ENCODE measurements at regions not wholly inside any gene's neighbourhood (a gene's known extent, or its start where the extent isn't known, plus 50 kb on each side); places are given as distances from the start of the nearest gene placed in this dataset.
"Not testable (repeated sequence)": the region's sequence is repeated elsewhere in the genome, so short reads cannot be mapped to it uniquely, and the experiment has no call there.

DNA sequence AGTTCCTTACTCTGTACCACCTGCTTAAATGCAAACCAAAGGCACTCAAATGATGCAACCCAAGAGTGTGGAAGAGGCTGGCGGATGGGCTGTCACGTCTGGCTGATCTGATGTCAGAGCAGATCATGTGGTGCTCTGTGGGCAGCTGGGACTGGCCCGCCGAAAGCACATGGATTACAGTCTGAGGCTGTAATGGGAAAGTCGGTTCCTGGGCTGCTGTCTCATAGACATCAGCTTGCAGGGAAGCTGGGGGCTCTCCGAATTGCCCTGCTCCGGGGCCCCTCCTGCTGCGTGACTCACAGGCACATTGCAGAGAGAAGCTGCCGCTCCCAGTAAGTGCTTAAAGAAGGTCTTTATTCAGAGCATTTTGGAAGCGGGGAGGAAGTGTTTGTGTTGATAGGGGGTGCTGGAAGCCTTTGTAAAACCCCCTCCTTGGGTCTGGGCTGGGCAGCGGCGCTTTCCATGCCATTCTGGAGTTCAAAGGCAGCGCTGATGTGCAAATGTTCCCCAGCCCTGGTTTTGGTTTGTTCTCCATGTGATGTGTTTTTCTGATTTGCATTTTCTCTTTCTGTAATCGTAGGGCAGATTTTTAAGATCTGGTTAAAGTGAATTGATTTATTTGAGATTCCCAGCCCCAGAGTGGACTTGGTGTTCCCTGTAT is 181.1 kb downstream of the LARP7 start:
- Mint-ChIP-seq H3K9me3 (no peaks in the 10 kb centered on the region), H3K27ac (peak overlapping the region; percentile 81)

DNA sequence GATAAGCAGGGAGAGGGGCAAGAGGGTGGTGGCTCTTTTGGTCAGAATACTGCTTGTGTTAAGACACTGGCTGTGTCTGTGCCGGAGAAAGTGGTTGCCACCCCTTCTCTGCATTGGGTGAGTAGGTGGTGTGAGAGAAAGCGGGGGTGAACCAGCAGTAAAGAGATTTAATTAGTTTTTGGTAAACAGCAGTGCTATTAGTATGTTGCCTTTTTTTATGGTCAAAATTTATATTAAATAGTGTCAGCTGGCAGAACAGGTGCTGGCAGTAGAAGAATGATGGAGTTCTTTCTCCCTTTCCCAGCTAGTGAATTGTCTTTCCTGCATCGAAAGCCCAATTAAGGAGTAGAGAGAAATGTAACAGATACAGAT is 181.6 kb downstream of the LARP7 start:
- H3K36me3 Mint-ChIP-seq: no peaks in the 10 kb centered on the region
- peak overlapping the region; percentile 81 for H3K27ac Mint-ChIP-seq
- H3K4me3 Mint-ChIP-seq: peak overlapping the region; percentile 81
- no peaks in the 10 kb centered on the region for H3K27me3 Mint-ChIP-seq
- H3K4me1 Mint-ChIP-seq: peaks cover 19% of the 10 kb centered on the region
- peak; percentile 52 for ATAC-seq
- H3K9me3 Mint-ChIP-seq: no peaks in the 10 kb centered on the region

More for the DNA sequence above, 181.1 kb downstream of the LARP7 start:
- H3K4me3 Mint-ChIP-seq: peak overlapping the region; percentile 81
- peak; percentile 89 for ATAC-seq
- H3K4me1 Mint-ChIP-seq: peaks cover 19% of the 10 kb centered on the region
- H3K36me3 Mint-ChIP-seq: no peaks in the 10 kb centered on the region
- no peaks in the 10 kb centered on the region for H3K27me3 Mint-ChIP-seq

DNA sequence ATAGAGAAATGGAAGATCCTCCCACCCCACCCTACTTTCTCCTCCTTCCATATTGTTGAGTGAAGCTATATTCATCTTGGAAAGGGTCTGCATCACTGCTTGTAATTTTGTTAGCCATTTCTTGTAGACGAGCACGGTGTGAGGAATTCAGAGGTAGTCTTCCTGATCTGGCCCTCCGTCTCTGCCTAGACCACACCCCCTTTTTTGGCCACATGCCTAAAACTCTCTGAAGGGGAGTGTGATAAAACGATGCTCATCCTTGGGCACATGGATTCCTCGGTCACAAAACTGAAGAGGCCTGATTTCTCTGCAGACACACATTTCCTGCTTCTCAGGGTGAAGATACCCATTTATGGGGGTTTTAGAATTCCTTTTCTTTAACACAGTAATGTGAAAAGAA is 182.8 kb downstream of the LARP7 start:
- Mint-ChIP-seq H3K36me3 (no peaks in the 10 kb centered on the region), H3K4me3 (no peak overlapping the region), H3K27ac (no peak overlapping the region), H3K9me3 (no peaks in the 10 kb centered on the region), H3K27me3 (no peaks in the 10 kb centered on the region), H3K4me1 (peaks cover 19% of the 10 kb centered on the region)
- no peak for ATAC-seq

DNA sequence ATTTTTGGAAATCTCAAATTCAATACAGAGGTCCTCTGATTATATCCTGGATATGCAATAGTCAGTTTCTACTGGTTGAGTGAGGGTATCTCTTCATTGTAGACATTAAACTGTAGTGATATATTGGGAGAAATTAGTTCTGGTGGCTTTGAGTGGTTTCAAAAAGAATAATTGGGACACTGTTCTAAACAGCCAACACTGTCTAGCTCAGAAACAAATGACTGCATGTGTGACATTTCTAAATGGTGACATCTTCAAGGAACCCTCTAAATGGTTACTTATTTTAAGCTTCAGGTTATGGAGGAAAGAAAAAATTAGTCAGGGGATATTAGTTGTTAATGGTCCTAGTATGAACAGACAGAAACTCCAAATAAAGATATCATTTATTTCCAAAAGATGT is 186.2 kb downstream of the LARP7 start:
- H3K27ac Mint-ChIP-seq: no peak overlapping the region
- no peak overlapping the region for H3K4me3 Mint-ChIP-seq
- H3K27me3 Mint-ChIP-seq: no peaks in the 10 kb centered on the region
- no peaks in the 10 kb centered on the region for H3K9me3 Mint-ChIP-seq
- H3K4me1 Mint-ChIP-seq: peaks cover 12% of the 10 kb centered on the region
- no peak for ATAC-seq
- H3K36me3 Mint-ChIP-seq: no peaks in the 10 kb centered on the region

DNA sequence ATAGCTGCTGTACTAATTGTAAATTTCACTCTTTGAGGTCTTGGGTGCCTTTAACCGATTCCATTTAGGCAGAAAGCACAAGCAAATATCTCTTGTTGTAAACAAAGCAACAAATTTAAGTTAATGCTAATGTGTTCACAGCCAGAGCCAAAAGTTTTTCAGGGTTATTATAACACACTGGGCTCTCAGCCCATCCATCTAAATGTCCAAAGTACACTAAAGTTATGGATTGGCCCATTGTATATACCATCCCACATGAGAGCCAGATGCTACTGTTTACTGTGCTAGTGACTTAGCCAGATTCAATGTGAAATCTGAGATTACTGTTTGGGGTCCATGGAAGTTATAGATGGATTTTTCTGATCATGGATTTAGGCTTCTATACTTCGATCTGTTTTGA is 186.7 kb downstream of the LARP7 start:
- H3K4me1 Mint-ChIP-seq: peaks cover 8% of the 10 kb centered on the region
- no peaks in the 10 kb centered on the region for H3K27me3 Mint-ChIP-seq
- no peak overlapping the region for H3K4me3 Mint-ChIP-seq
- no peak overlapping the region for H3K27ac Mint-ChIP-seq
- H3K9me3 Mint-ChIP-seq: no peaks in the 10 kb centered on the region
- ATAC-seq: no peak
- H3K36me3 Mint-ChIP-seq: no peaks in the 10 kb centered on the region

DNA sequence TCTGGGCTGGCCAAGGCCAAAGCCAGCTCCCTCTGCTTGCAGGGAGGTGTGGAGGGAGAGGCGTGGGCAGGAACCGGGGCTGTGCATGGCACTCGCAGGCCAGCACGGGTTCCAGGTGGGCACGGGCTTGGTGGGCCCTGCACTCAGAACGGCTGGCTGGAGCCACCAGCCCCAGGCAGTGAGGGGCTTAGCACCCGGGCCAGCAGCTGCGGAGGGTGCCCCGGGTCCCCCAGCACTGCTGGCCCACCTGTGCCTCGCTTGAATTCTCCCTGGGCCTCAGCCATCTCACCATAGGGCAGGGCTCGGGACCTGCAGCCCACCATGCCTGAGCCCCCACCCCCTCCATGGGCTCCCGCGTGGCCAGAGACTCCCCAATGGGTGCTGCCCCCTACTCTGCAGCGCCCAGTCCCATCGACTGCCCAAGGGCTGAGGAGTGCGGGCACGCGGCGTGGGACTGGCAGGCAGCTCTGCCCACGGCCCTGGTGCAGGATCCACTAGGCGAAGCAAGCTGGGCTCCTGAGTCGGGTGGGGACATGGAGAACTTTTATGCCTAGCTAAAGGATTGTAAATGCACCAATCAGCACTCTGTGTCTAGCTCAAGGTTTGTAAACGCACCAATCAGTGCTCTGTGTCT is 193.9 kb downstream of the LARP7 start:
- no peak for ATAC-seq
- no peak overlapping the region for H3K4me3 Mint-ChIP-seq
- no peaks in the 10 kb centered on the region for H3K27me3 Mint-ChIP-seq
- no peaks in the 10 kb centered on the region for H3K9me3 Mint-ChIP-seq
- no peaks in the 10 kb centered on the region for H3K36me3 Mint-ChIP-seq
- no peaks in the 10 kb centered on the region for H3K4me1 Mint-ChIP-seq
- H3K27ac Mint-ChIP-seq: no peak overlapping the region

DNA sequence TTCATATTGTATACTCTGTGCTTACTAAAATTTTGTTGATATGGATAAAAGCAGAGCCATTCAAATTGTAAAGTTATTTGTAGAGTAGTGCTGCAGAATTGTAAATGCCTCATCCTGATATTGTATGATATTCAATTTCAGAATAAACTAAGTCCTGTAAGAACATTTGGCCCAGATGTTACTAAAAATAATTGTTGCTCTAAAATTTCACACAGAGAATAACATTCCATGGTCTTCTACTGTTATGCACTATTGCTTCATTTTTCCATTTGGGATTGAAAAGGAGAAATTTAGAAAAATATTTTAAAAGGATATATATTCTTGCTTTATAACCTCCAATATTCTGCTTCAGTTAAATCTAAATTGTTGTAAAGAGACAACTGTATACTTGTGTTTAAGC is 195.6 kb downstream of the LARP7 start:
- peaks cover 4% of the 10 kb centered on the region for H3K9me3 Mint-ChIP-seq
- ATAC-seq: no peak

DNA sequence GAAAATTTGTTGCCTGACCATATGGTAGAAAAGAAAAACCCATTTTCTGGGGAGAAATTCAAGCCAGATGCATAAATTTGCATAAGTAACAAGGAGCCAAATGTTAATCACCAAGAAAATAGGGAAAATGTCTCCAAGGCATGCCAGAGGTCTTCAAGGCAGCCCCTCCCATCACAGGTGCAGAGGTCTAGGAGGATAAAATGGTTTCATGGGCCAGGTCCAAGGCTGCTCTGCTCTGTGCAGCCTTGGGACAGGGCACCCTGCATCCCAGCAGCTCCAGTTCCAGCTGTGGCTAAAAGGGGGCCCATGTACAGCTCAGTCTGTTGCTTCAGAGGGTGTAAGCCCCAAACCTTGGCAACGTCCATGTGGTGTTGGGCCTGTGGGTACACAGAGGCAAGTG is 200.0 kb downstream of the LARP7 start:
- no peak overlapping the region for H3K4me3 Mint-ChIP-seq
- H3K9me3 Mint-ChIP-seq: peaks cover 7% of the 10 kb centered on the region
- no peaks in the 10 kb centered on the region for H3K27me3 Mint-ChIP-seq
- H3K36me3 Mint-ChIP-seq: no peaks in the 10 kb centered on the region
- ATAC-seq: no peak
- H3K4me1 Mint-ChIP-seq: no peaks in the 10 kb centered on the region
- no peak overlapping the region for H3K27ac Mint-ChIP-seq

More for the DNA sequence above, 195.6 kb downstream of the LARP7 start:
- H3K4me3 Mint-ChIP-seq: no peak overlapping the region
- H3K27me3 Mint-ChIP-seq: no peaks in the 10 kb centered on the region
- no peaks in the 10 kb centered on the region for H3K36me3 Mint-ChIP-seq
- no peaks in the 10 kb centered on the region for H3K4me1 Mint-ChIP-seq
- no peak overlapping the region for H3K27ac Mint-ChIP-seq

DNA sequence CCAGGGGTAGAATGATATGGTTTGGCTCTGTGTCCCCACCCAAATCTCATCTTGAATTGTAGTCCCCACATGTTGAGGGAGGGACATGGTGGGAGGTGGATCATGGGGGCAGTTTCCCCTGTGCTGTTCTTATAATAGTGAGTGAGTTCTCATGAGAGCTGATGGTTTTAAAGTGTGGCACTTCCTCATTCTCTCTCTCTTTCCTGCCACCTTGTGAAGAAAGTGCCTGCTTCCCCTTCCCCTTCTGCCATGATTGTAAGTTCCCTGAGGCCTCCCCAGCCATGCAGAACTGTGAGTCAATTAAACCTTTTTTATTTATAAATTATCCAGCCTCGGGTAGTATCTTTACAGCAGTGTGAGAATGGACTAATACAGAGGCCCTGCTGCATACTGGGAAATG is 201.1 kb downstream of the LARP7 start:
- ATAC-seq, H3K4me3 Mint-ChIP-seq, H3K27me3 Mint-ChIP-seq, H3K9me3 Mint-ChIP-seq, H3K27ac Mint-ChIP-seq, H3K4me1 Mint-ChIP-seq, H3K36me3 Mint-ChIP-seq: not testable (repeated sequence)

DNA sequence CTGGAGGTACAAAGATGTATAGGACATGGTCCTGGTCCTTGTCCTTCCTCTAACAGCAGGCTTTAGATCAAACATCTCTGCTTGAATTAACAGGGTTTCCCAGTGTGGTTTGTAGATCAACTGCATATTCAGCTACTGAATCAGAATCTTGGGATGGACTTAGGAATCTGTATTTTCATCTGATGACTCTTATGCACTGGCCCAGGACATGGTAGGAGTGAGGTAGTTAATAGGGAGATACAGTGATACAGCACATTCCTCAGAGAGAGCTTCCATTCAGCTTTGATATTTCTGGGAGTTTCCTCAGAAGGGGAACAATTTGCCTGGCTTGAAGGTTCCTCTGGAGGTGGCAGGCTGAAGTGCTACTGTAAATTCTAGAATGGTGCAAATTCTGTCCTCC is 203.1 kb downstream of the LARP7 start:
- Mint-ChIP-seq H3K9me3 (peaks cover 7% of the 10 kb centered on the region), H3K4me3 (no peak overlapping the region), H3K27ac (no peak overlapping the region), H3K4me1 (no peaks in the 10 kb centered on the region), H3K36me3 (no peaks in the 10 kb centered on the region), H3K27me3 (no peaks in the 10 kb centered on the region)
- ATAC-seq: no peak

DNA sequence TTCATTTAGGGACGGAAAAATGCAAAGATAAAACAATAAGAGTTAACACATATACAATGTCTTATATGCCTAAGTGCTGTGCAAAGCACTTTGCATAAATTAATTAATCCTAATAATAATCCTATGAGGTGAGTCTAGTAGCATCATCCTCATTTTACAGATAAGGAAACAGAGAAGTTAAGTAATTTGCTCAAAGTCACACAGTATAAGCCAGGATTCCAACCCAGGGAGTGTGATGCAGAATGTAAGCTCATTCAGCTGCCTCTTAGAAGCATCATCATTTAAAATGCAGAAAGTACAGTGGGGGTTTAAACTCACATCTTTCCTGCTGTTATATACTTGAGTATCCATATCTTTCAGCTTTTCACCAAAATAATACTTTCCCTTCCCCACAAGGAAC is 203.7 kb downstream of the LARP7 start:
- Mint-ChIP-seq H3K27ac (no peak overlapping the region), H3K4me1 (no peaks in the 10 kb centered on the region), H3K27me3 (no peaks in the 10 kb centered on the region), H3K36me3 (no peaks in the 10 kb centered on the region), H3K4me3 (no peak overlapping the region), H3K9me3 (peaks cover 7% of the 10 kb centered on the region)
- no peak for ATAC-seq

DNA sequence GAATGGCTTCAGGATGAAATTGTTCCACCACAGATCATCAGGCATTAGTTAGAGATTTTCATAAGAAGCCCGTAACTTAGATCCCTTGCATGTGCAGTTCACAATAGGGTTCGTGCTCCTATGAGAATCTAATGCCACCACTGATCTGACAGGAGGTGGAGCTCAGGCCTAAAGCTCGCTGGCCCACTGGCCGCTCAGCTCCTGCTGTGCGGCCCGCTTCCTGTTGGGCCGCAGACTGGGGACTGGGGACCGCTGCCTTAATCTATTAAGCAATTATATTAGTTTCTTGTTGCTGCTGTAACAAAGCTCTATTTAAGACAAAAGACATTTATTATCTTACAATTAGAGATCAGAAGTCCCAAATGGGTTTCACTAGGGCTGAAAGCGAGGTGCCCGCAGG is 205.6 kb downstream of the LARP7 start:
- H3K4me3 Mint-ChIP-seq: no peak overlapping the region

DNA sequence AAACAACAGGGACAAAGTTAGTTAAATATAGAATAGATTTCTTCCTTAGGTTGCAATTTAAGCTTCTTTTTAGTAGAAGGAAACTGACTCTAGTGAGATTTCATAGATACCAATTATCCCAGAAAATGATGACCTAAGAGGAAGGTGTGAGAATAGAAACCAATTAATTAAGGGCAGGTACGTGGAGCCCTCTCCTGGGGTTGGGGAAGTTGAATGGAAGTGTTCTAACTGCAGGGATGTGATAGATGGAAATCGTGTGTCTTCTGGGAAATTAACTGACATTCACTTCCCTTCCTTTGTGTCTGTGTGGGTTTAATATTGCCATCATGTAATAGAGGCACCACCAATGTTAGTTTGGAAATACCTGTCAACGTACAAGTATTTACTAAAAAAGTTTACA is 204.1 kb upstream of the ANK2 start:
- no peaks in the 10 kb centered on the region for H3K27me3 Mint-ChIP-seq
- peaks cover 3% of the 10 kb centered on the region for H3K9me3 Mint-ChIP-seq
- H3K4me3 Mint-ChIP-seq: no peak overlapping the region
- peaks cover 10% of the 10 kb centered on the region for H3K4me1 Mint-ChIP-seq
- no peak overlapping the region for H3K27ac Mint-ChIP-seq
- no peaks in the 10 kb centered on the region for H3K36me3 Mint-ChIP-seq
- no peak for ATAC-seq

More for the DNA sequence above, 205.6 kb downstream of the LARP7 start:
- no peak overlapping the region for H3K27ac Mint-ChIP-seq
- no peaks in the 10 kb centered on the region for H3K27me3 Mint-ChIP-seq
- H3K9me3 Mint-ChIP-seq: peaks cover 5% of the 10 kb centered on the region
- peaks cover 10% of the 10 kb centered on the region for H3K4me1 Mint-ChIP-seq
- ATAC-seq: no peak
- no peaks in the 10 kb centered on the region for H3K36me3 Mint-ChIP-seq

DNA sequence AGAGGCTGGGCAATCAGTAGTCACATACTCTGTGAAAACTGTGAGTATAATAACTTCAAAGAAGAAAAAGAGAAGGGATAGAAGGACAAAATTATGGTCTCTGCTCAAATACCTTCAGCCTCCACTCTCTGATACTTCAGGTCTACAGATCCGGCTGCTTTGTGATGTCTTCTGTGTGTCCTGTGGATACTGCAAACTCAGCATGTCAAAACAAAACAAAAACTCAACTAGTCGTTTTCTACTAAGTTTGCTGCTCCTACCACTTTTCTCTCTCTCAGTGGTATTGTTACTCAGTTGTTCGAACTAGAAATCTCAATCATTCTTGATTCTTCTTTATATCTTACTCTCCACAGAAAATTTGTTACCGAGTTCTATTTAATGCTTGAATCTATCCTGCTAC is 202.4 kb upstream of the ANK2 start:
- Mint-ChIP-seq H3K27me3 (no peaks in the 10 kb centered on the region), H3K4me3 (no peak overlapping the region), H3K36me3 (no peaks in the 10 kb centered on the region), H3K9me3 (peaks cover 3% of the 10 kb centered on the region), H3K27ac (no peak overlapping the region), H3K4me1 (peaks cover 10% of the 10 kb centered on the region)
- no peak for ATAC-seq

DNA sequence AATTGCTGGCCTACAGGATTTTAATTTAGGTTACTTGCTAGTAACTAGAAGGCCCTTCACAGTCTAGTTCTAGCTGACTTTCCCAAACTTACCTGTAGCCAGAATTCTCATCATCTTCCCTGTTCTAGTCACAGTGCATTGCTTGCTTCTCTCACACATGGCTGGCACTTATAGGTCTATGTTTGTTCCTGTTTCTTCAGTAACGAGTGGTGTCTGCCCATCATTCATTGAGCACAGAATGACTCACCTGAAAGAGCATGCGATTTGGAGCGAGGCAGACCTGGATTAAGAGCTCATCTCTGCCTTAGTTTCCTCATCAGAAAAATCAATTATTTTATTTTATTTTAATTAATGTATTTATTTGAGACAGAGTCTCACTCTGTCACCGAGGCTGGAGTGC is 201.7 kb upstream of the ANK2 start:
- no peak for ATAC-seq
- Mint-ChIP-seq H3K36me3 (no peaks in the 10 kb centered on the region), H3K27ac (no peak overlapping the region), H3K4me3 (no peak overlapping the region), H3K4me1 (peaks cover 10% of the 10 kb centered on the region), H3K27me3 (no peaks in the 10 kb centered on the region), H3K9me3 (peaks cover 3% of the 10 kb centered on the region)

DNA sequence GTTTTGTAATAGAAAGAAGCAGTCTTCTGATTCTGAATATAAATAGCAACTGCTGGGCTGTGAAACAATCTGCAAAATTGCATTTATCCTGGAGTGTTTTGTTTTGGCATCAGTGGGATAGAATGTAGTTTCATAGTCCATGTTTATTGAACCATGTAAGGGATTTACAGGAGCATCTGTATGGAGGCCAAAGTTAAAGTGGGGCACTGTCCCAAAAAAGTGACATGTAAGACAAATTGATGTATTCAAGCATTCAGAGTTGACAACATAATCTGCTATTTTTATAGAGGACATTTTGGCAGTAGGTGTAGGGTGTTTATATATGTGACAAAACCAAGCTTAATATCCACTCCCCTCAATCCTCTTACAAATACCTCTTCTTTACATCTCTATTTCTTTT is 200.5 kb upstream of the ANK2 start:
- no peaks in the 10 kb centered on the region for H3K36me3 Mint-ChIP-seq
- H3K27ac Mint-ChIP-seq: no peak overlapping the region
- ATAC-seq: no peak
- H3K9me3 Mint-ChIP-seq: peaks cover 3% of the 10 kb centered on the region
- H3K27me3 Mint-ChIP-seq: no peaks in the 10 kb centered on the region
- H3K4me3 Mint-ChIP-seq: no peak overlapping the region
- peaks cover 10% of the 10 kb centered on the region for H3K4me1 Mint-ChIP-seq
